ENCODE measurements at regions not wholly inside any gene's neighbourhood (a gene's known extent, or its start where the extent isn't known, plus 50 kb on each side); places are given as distances from the start of the nearest gene placed in this dataset.

DNA sequence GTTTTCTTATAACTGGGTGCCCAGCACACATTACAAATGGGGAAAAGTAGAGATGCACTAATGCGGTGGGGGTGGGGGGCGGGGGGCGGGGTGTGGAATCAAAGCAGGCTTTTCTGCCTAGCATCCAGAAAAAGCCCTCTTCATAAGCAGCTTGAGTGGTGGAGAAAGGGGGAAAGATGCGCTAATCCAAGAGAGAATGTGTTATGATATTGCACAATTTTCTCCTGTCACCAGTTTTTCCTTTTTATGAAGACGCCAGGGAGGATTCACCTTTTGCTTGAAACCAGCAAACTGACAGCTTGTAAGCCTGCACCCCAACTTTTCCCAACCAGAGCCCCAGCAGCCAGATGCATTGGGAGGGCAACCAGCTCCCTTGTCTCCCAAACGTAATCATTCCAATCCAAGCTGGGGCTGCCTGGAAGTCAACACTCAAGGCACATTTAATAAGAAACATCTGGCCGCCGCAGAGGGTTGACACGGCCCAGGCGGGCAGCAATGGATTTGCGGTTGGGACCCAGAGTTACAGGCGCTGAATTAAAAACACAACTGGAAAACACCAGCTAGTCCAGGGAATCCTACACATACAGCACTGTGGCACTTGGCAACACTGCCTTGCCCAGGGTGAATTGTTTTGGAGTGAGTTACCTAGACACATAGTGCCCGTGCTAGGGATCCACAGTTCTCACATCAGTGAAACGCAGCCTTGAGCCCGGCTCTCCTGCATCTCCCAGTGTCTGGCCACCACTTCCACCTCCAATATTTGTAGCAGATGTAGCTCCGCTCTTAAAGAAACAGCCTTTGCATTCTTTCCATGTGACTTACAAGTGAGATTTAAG lies 218.5 kb upstream of the PRICKLE2 start:
- Histone ChIP-seq H3K4me1 (ENCODE audit: insufficient read depth, low read length) (no peaks in the 10 kb centered on the region), H3K79me2 (ENCODE audit: insufficient read depth, low read length) (no peaks in the 10 kb centered on the region), H4K20me1 (ENCODE audit: insufficient read depth, low read length) (no peaks in the 10 kb centered on the region), H3K4me2 (ENCODE audit: insufficient read depth, low read length) (no peak overlapping the region), H3K4me3 (ENCODE audit: low read depth in 1 of 2, low read length in 2 of 2) (no peak overlapping the region), H2AFZ (ENCODE audit: low read depth, low read length) (no peak overlapping the region), H3K9ac (ENCODE audit: low read depth, low read length) (no peak overlapping the region), H3K27ac (ENCODE audit: low read length) (no peak overlapping the region), H3K36me3 (ENCODE audit: insufficient read depth, low read length) (no peaks in the 10 kb centered on the region), H3K27me3 (ENCODE audit: insufficient read depth, low read length, poor library complexity) (no peaks in the 10 kb centered on the region), H3K9me3 (ENCODE audit: insufficient read depth, low read length, severe bottlenecking) (no peaks in the 10 kb centered on the region)
- ATAC-seq (ENCODE audit: insufficient read depth, low read depth), result no peak
- TF ChIP-seq EZH2 (IDR thresholded peaks at IDR 0.05; ENCODE audit: borderline replicate concordance, low read depth, low read length, severe bottlenecking), result no peak
- TF ChIP-seq CTCF (IDR thresholded peaks at IDR 0.05; ENCODE audit: borderline replicate concordance, extremely low read depth, low read length, poor library complexity, severe bottlenecking), result no peak
- no peak for DNase-seq

GRCh38 chr3:64441861-64442260 lies 216.6 kb upstream of the PRICKLE2 start:
- TF ChIP-seq CTCF (IDR thresholded peaks at IDR 0.05; ENCODE audit: borderline replicate concordance, extremely low read depth, low read length, poor library complexity, severe bottlenecking) (no peak), EZH2 (IDR thresholded peaks at IDR 0.05; ENCODE audit: borderline replicate concordance, low read depth, low read length, severe bottlenecking) (no peak)

DNA sequence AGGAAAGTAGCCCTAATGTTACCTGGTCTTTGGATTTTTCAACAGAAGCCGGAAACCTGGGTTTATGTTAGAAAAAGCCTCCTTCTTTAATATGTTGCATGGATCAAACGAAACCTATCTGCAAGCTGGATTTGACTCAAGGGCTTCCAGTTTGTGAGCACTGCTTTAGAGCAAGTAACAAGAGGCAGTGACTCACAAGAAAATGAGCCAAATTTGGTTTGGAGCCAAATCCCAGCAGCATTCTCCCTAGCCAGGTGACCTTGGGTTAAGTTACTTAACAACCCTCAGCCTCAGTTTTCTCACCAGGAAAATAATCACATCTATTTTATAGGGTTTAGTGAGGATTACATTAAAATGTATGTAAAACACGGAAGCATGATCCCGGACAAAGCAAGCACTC lies 215.2 kb upstream of the PRICKLE2 start:
- Histone ChIP-seq H3K79me2 (ENCODE audit: insufficient read depth, low read length) (no peaks in the 10 kb centered on the region), H3K27ac (ENCODE audit: low read length) (no peak overlapping the region), H3K27me3 (ENCODE audit: insufficient read depth, low read length, poor library complexity) (no peaks in the 10 kb centered on the region), H3K9ac (ENCODE audit: low read depth, low read length) (no peak overlapping the region), H3K4me1 (ENCODE audit: insufficient read depth, low read length) (no peaks in the 10 kb centered on the region), H3K36me3 (ENCODE audit: insufficient read depth, low read length) (no peaks in the 10 kb centered on the region), H3K4me3 (ENCODE audit: low read depth in 1 of 2, low read length in 2 of 2) (no peak overlapping the region), H2AFZ (ENCODE audit: low read depth, low read length) (no peak overlapping the region), H4K20me1 (ENCODE audit: insufficient read depth, low read length) (no peaks in the 10 kb centered on the region), H3K4me2 (ENCODE audit: insufficient read depth, low read length) (no peak overlapping the region), H3K9me3 (ENCODE audit: insufficient read depth, low read length, severe bottlenecking) (no peaks in the 10 kb centered on the region)
- DNase-seq (no peak), ATAC-seq (ENCODE audit: insufficient read depth, low read depth) (no peak)
- no peak for TF ChIP-seq EZH2 (IDR thresholded peaks at IDR 0.05; ENCODE audit: borderline replicate concordance, low read depth, low read length, severe bottlenecking)
- no peak for TF ChIP-seq CTCF (IDR thresholded peaks at IDR 0.05; ENCODE audit: borderline replicate concordance, extremely low read depth, low read length, poor library complexity, severe bottlenecking)

More at GRCh38 chr3:64441861-64442260, 216.6 kb upstream of the PRICKLE2 start:
- no peaks in the 10 kb centered on the region for H4K20me1 ChIP-seq (ENCODE audit: insufficient read depth, low read length)
- ATAC-seq (ENCODE audit: insufficient read depth, low read depth) (no peak), DNase-seq (no peak)
- no peaks in the 10 kb centered on the region for H3K27me3 ChIP-seq (ENCODE audit: insufficient read depth, low read length, poor library complexity)
- no peaks in the 10 kb centered on the region for H3K9me3 ChIP-seq (ENCODE audit: insufficient read depth, low read length, severe bottlenecking)
- no peaks in the 10 kb centered on the region for H3K36me3 ChIP-seq (ENCODE audit: insufficient read depth, low read length)
- no peaks in the 10 kb centered on the region for H3K79me2 ChIP-seq (ENCODE audit: insufficient read depth, low read length)
- H3K4me2 ChIP-seq (ENCODE audit: insufficient read depth, low read length), result no peak overlapping the region
- H3K27ac ChIP-seq (ENCODE audit: low read length), result no peak overlapping the region
- no peaks in the 10 kb centered on the region for H3K4me1 ChIP-seq (ENCODE audit: insufficient read depth, low read length)
- no peak overlapping the region for H2AFZ ChIP-seq (ENCODE audit: low read depth, low read length)
- no peak overlapping the region for H3K4me3 ChIP-seq (ENCODE audit: low read depth in 1 of 2, low read length in 2 of 2)
- H3K9ac ChIP-seq (ENCODE audit: low read depth, low read length), result no peak overlapping the region
